ENCODE measurements at regions not wholly inside any gene's neighbourhood (a gene's known extent, or its start where the extent isn't known, plus 50 kb on each side); places are given as distances from the start of the nearest gene placed in this dataset.

DNA sequence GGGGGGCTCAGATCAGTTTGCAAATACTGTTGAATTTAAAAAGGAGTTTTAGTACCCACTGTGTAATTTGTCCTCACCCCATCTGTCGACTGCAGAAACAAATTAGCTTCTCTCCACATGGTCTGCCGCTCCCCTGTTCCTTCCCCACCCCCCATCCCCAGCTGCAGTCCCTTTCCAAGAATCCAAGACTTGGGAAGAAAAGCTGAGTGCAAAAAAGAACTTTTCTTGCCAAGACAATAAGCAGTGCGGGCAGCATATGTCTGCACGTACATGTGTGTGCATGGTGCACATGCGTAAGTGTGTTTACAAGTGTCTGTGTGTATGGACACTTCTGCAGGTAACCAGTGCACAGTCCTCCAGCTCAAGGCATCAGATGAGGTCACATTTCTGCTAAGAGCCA is 125.7 kb upstream of the SMIM23 start:
- TF ChIP-seq CTCF (IDR thresholded peaks at IDR 0.05 in 4 of 5, conservative IDR thresholded peaks at IDR 0.05 in 1 of 5) (no peak), POLR2A (IDR thresholded peaks at IDR 0.05) (no peak)

Measured in gastrocnemius medialis (tissue), 4 donors.